ENCODE measurements at regions not wholly inside any gene's neighbourhood (a gene's known extent, or its start where the extent isn't known, plus 50 kb on each side); places are given as distances from the start of the nearest gene placed in this dataset.

- DNase-seq (ENCODE audit: low read depth), result no peak
- TF ChIP-seq CTCF (IDR thresholded peaks at IDR 0.05; ENCODE audit: control insufficient read depth, insufficient read depth, low read depth, low read length, missing control alignments), result no peak
- H3K4me3 ChIP-seq (ENCODE audit: control insufficient read depth, low read depth, low read length), result no peak overlapping the region
Measured at GRCh38 chr1:53384796-53385195, 56.9 kb upstream of the LRP8 start.

- H3K4me3 ChIP-seq (ENCODE audit: control insufficient read depth, low read depth, low read length), result no peak overlapping the region
- DNase-seq (ENCODE audit: low read depth), result no peak
- TF ChIP-seq CTCF (IDR thresholded peaks at IDR 0.05; ENCODE audit: control insufficient read depth, insufficient read depth, low read depth, low read length, missing control alignments), result no peak
Measured at GRCh38 chr1:53385276-53386225, 57.7 kb upstream of the LRP8 start.

- no peak for DNase-seq (ENCODE audit: low read depth)
- no peak overlapping the region for H3K4me3 ChIP-seq (ENCODE audit: control insufficient read depth, low read depth, low read length)
- TF ChIP-seq CTCF (IDR thresholded peaks at IDR 0.05; ENCODE audit: control insufficient read depth, insufficient read depth, low read depth, low read length, missing control alignments), result no peak
Measured at GRCh38 chr1:53388963-53389362, 61.1 kb upstream of the LRP8 start.

- TF ChIP-seq CTCF (IDR thresholded peaks at IDR 0.05; ENCODE audit: control insufficient read depth, insufficient read depth, low read depth, low read length, missing control alignments), result no peak
- no peak for DNase-seq (ENCODE audit: low read depth)
- H3K4me3 ChIP-seq (ENCODE audit: control insufficient read depth, low read depth, low read length), result no peak overlapping the region
Measured at GRCh38 chr1:53390261-53390660, 62.4 kb upstream of the LRP8 start.

- no peak for DNase-seq (ENCODE audit: low read depth)
- H3K4me3 ChIP-seq (ENCODE audit: control insufficient read depth, low read depth, low read length), result no peak overlapping the region
- TF ChIP-seq CTCF (IDR thresholded peaks at IDR 0.05; ENCODE audit: control insufficient read depth, insufficient read depth, low read depth, low read length, missing control alignments), result no peak
Measured at GRCh38 chr1:53390736-53391135, 62.9 kb upstream of the LRP8 start.

- no peak for TF ChIP-seq CTCF (IDR thresholded peaks at IDR 0.05; ENCODE audit: control insufficient read depth, insufficient read depth, low read depth, low read length, missing control alignments)
- no peak overlapping the region for H3K4me3 ChIP-seq (ENCODE audit: control insufficient read depth, low read depth, low read length)
- DNase-seq (ENCODE audit: low read depth), result no peak
Measured at GRCh38 chr1:53391296-53391695, 63.4 kb upstream of the LRP8 start.
